ENCODE measurements at regions not wholly inside any gene's neighbourhood (a gene's known extent, or its start where the extent isn't known, plus 50 kb on each side); places are given as distances from the start of the nearest gene placed in this dataset.
"Not testable (repeated sequence)": the region's sequence is repeated elsewhere in the genome, so short reads cannot be mapped to it uniquely, and the experiment has no call there.

GRCh38 chr1:148049115-148049496 is 103.0 kb downstream of the NBPF11 start:
- peak overlapping the region; percentile 22 for H3K4me3 ChIP-seq (replicated peaks; ENCODE audit: low read depth, low read length)
- not testable (repeated sequence) for DNase-seq (ENCODE audit: extremely low read depth, low read depth)

- DNase-seq (ENCODE audit: extremely low read depth, low read depth) = not testable (repeated sequence)
- peak overlapping the region; percentile 22 for H3K4me3 ChIP-seq (replicated peaks; ENCODE audit: low read depth, low read length)
Measured at GRCh38 chr1:148048423-148049114, 103.5 kb downstream of the NBPF11 start.

- not testable (repeated sequence) for H3K4me3 ChIP-seq (replicated peaks; ENCODE audit: low read depth, low read length); DNase-seq (ENCODE audit: extremely low read depth, low read depth)
Measured at GRCh38 chr1:148045872-148046271, 106.2 kb downstream of the NBPF11 start.

- DNase-seq (ENCODE audit: extremely low read depth, low read depth); H3K4me3 ChIP-seq (replicated peaks; ENCODE audit: low read depth, low read length): not testable (repeated sequence)
Measured at GRCh38 chr1:148044495-148044894, 107.6 kb downstream of the NBPF11 start.
